ENCODE measurements at regions not wholly inside any gene's neighbourhood (a gene's known extent, or its start where the extent isn't known, plus 50 kb on each side); places are given as distances from the start of the nearest gene placed in this dataset.

DNA sequence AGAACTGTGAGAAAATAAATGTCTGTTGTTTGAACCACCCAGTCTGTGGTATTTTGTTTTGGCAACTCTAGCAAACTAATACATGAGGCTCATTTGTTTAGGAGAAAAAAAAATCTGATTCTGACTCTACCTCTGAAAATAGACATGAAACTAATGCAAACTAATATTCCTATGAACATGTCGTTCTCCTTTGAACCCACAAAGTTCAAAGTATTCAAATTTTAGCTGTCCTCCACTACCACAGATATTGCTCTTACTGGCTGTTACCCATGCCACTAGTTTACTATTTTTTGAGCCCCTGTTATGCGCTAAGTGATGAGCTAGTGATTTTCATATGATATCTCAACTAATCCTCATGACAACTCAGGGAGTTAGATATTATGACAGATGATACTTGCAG is 58.8 kb upstream of the ZNF804B start:
- DNase-seq (no peak), ATAC-seq (no peak)
- Histone ChIP-seq H3K9me3 (no peaks in the 10 kb centered on the region), H3K27ac (no peak overlapping the region), H3K36me3 (no peaks in the 10 kb centered on the region), H3K4me1 (no peaks in the 10 kb centered on the region), H3K27me3 (no peaks in the 10 kb centered on the region), H3K4me3 (no peak overlapping the region)
- TF ChIP-seq, protein P1, sequence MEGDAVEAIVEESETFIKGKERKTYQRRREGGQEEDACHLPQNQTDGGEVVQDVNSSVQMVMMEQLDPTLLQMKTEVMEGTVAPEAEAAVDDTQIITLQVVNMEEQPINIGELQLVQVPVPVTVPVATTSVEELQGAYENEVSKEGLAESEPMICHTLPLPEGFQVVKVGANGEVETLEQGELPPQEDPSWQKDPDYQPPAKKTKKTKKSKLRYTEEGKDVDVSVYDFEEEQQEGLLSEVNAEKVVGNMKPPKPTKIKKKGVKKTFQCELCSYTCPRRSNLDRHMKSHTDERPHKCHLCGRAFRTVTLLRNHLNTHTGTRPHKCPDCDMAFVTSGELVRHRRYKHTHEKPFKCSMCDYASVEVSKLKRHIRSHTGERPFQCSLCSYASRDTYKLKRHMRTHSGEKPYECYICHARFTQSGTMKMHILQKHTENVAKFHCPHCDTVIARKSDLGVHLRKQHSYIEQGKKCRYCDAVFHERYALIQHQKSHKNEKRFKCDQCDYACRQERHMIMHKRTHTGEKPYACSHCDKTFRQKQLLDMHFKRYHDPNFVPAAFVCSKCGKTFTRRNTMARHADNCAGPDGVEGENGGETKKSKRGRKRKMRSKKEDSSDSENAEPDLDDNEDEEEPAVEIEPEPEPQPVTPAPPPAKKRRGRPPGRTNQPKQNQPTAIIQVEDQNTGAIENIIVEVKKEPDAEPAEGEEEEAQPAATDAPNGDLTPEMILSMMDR (IDR thresholded peaks at IDR 0.05) = no peak
- intact Hi-C loops (cut with DNase I) = no loop called here

DNA sequence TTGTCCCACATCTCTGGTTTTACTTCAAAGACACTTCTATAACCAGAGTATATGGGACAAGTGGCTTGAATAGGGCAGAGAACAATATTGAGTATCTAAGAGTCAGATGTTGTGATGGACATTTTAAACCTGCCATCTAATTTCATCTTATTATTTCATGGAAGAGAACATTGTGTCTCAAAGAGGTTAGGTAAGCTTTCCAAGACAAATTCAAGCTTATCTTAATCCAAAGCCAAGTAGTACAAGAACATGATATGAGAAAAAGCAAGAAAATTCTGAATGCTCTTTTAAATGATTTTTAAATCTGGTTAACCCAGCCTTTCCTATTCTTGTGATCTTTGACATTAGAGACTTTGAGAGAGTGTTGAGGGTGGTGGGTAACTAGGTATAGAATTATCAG is 65.3 kb upstream of the ZNF804B start:
- intact Hi-C loops (cut with DNase I) = no loop called here
- Histone ChIP-seq H3K9me3 (no peaks in the 10 kb centered on the region), H3K27me3 (no peaks in the 10 kb centered on the region), H3K36me3 (no peaks in the 10 kb centered on the region), H3K4me1 (no peaks in the 10 kb centered on the region), H3K4me3 (no peak overlapping the region), H3K27ac (no peak overlapping the region)
- DNase-seq (no peak), ATAC-seq (no peak)
- TF ChIP-seq, protein P1 (IDR thresholded peaks at IDR 0.05) = no peak

DNA sequence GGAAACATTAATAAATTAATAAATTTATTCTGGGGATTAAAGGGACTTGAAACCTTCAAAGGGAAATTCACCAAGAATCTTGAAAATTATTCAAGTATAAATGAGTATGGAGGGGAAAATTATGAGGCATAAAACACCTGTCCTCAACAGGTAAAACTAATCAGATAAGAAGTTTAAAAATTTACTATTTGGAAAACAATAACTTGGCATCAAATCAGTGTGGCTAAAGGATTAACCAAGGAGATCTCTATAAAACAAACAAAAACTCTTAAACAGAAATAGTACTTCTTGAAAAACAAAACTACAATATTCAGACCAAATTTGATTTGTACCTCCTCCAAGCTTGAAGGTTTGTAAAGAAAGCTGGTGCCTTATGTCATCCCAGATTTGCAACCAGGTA is 66.4 kb upstream of the ZNF804B start:
- no peak for DNase-seq
- Histone ChIP-seq H3K27ac (no peak overlapping the region), H3K27me3 (no peaks in the 10 kb centered on the region), H3K36me3 (no peaks in the 10 kb centered on the region), H3K4me3 (no peak overlapping the region), H3K9me3 (no peaks in the 10 kb centered on the region), H3K4me1 (no peaks in the 10 kb centered on the region)
- TF ChIP-seq, protein P1 (IDR thresholded peaks at IDR 0.05) = no peak
- ATAC-seq = no peak
- intact Hi-C loops (cut with DNase I) = no loop called here

DNA sequence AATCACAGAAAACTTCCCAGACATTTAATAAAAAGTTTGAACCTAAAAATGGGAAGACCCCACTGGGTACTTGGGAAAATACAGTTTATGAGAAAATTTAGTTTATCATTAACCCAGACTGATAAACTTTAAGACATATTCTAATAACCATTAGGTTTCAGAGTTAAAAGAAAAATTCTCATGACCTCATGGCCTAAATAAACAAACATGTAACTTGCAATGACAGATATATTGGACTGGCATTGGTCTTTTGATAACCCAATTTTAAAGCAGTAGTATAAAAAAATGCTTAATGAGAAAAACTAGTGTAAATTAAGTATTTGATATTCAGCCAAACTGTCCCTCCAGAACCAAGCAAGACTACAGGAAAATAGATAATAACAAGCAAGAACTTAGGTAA is 67.0 kb upstream of the ZNF804B start:
- no peaks in the 10 kb centered on the region for H3K36me3 ChIP-seq
- no peak for ATAC-seq
- TF ChIP-seq, protein P1 (IDR thresholded peaks at IDR 0.05) = no peak

DNA sequence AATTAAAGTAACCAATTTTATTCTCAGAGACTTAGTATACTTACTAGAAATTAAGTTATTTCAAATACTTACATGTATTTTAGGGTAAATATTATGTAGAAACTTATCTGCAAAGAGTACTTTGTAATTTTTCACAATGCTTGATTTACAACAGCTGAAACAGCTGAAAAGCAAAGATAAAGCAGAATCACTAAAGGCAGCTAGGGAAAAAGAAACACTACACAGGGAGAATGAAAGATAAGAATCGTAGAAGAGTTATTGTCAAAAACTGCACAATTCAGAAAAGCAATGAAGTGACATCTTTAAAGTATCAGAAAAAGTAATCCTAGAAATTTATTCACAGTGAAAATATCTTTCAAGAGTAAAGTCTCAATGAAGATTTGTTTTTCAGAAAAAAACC is 69.7 kb upstream of the ZNF804B start:
- DNase-seq (no peak), ATAC-seq (no peak)
- TF ChIP-seq, protein P1 (IDR thresholded peaks at IDR 0.05) = no peak
- intact Hi-C loops (cut with DNase I) = no loop called here
- no peak overlapping the region for H3K4me3 ChIP-seq
- H3K27me3 ChIP-seq = no peaks in the 10 kb centered on the region
- H3K4me1 ChIP-seq = no peaks in the 10 kb centered on the region
- H3K27ac ChIP-seq = no peak overlapping the region
- H3K9me3 ChIP-seq = no peaks in the 10 kb centered on the region
- H3K36me3 ChIP-seq = no peaks in the 10 kb centered on the region

More for the DNA sequence above, 67.0 kb upstream of the ZNF804B start:
- no peaks in the 10 kb centered on the region for H3K4me1 ChIP-seq
- H3K27me3 ChIP-seq = no peaks in the 10 kb centered on the region
- DNase-seq = no peak
- H3K4me3 ChIP-seq = no peak overlapping the region
- intact Hi-C loops (cut with DNase I) = no loop called here
- H3K27ac ChIP-seq = no peak overlapping the region
- no peaks in the 10 kb centered on the region for H3K9me3 ChIP-seq

DNA sequence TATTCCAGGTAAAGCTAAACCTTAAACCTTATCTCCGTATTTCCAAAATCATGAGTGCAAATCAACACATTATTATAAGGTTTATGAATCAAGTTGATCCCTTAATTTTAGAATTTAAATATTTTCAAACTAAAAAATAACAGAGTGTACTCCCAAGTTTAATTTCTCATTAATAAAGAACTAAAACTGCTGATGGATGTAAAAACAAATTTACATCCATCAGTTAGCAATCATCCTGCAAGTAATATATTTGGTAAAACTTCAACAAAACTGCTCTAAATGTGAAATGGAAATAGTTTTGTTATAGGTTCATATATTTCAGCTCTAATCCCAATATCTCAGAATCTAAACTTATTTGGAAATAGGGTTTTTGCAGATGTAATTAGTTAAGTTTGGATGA is 71.3 kb upstream of the ZNF804B start:
- ATAC-seq = no peak
- TF ChIP-seq, protein P1 (IDR thresholded peaks at IDR 0.05) = no peak
- Histone ChIP-seq H3K9me3 (no peaks in the 10 kb centered on the region), H3K36me3 (no peaks in the 10 kb centered on the region), H3K27ac (no peak overlapping the region), H3K4me3 (no peak overlapping the region), H3K4me1 (no peaks in the 10 kb centered on the region), H3K27me3 (no peaks in the 10 kb centered on the region)
- intact Hi-C loops (cut with DNase I) = no loop called here
- DNase-seq = no peak
